HG03571 (cell line): ENCODE measurements at regions not wholly inside any gene's neighbourhood (a gene's known extent, or its start where the extent isn't known, plus 50 kb on each side); places are given as distances from the start of the nearest gene placed in this dataset.
A peak's percentile ranks its signal among the peaks of the same experiment; 100 is the strongest.
"Not testable (repeated sequence)": the region's sequence is repeated elsewhere in the genome, so short reads cannot be mapped to it uniquely, and the experiment has no call there.

Experiments
- ATAC-seq: cut with Tn5 transposase; IDR thresholded peaks from one replicate; pipeline ENCODE4 v1.9.1; 2021; ENCODE audit not compliant: unreplicated experiment

GRCh38 chr10:44724415-44725174, 186.5 kb upstream of the TMEM72 start:
- ATAC-seq, result peak; percentile 40

- peak; percentile 65 for ATAC-seq
Measured at GRCh38 chr10:44725404-44725803, 185.7 kb upstream of the TMEM72 start.

- no peak for ATAC-seq
Measured at GRCh38 chr10:44731283-44731682, 179.9 kb upstream of the TMEM72 start.

- no peak for ATAC-seq
Measured at GRCh38 chr10:44733501-44734488, 177.3 kb upstream of the TMEM72 start.

GRCh38 chr10:44742248-44742647, 168.9 kb upstream of the TMEM72 start:
- ATAC-seq, result no peak

GRCh38 chr10:44743535-44743934, 167.6 kb upstream of the TMEM72 start:
- ATAC-seq, result no peak

GRCh38 chr10:44745920-44746319, 165.2 kb upstream of the TMEM72 start:
- ATAC-seq, result no peak

GRCh38 chr10:44747593-44748172, 163.5 kb upstream of the TMEM72 start:
- ATAC-seq, result no peak

- ATAC-seq, result no peak
Measured at GRCh38 chr10:44749151-44749550, 162.0 kb upstream of the TMEM72 start.

- ATAC-seq, result no peak
Measured at GRCh38 chr10:44752451-44753441, 158.4 kb upstream of the TMEM72 start.

GRCh38 chr10:44754355-44754754, 156.8 kb upstream of the TMEM72 start:
- ATAC-seq, result not testable (repeated sequence)

- ATAC-seq, result no peak
Measured at GRCh38 chr10:44755481-44755880, 155.7 kb upstream of the TMEM72 start.

GRCh38 chr10:44756216-44756615, 154.9 kb upstream of the TMEM72 start:
- ATAC-seq, result no peak

- no peak for ATAC-seq
Measured at GRCh38 chr10:44757551-44758205, 153.5 kb upstream of the TMEM72 start.

GRCh38 chr10:44759122-44759521, 152.0 kb upstream of the TMEM72 start:
- ATAC-seq, result no peak

GRCh38 chr10:44760513-44760912, 150.6 kb upstream of the TMEM72 start:
- no peak for ATAC-seq

GRCh38 chr10:44761076-44761475, 150.1 kb upstream of the TMEM72 start:
- ATAC-seq, result no peak

- ATAC-seq, result no peak
Measured at GRCh38 chr10:44763331-44763730, 147.8 kb upstream of the TMEM72 start.

- no peak for ATAC-seq
Measured at GRCh38 chr10:44765299-44765698, 145.8 kb upstream of the TMEM72 start.

GRCh38 chr10:44766631-44767030, 144.5 kb upstream of the TMEM72 start:
- ATAC-seq, result no peak
